H1 (cell line): ENCODE measurements at regions not wholly inside any gene's neighbourhood (a gene's known extent, or its start where the extent isn't known, plus 50 kb on each side); places are given as distances from the start of the nearest gene placed in this dataset.

ENCODE experiments used
- CTCF ChIA-PET: fragments of 300-600 bp; sonication (Branson Sonifier 250); formaldehyde crosslinking; loops from one replicate; lab custom pipeline; 2021; ENCODE audit not compliant: partially characterized antibody; lab: Charles Lee
- POLR2A ChIA-PET: fragments of 300-600 bp; sonication (Branson Sonifier 250); formaldehyde crosslinking; loops from one replicate; lab custom pipeline; 2021; ENCODE audit warnings: inconsistent platforms; ENCODE audit not compliant: partially characterized antibody; lab: Charles Lee
- DNase-seq, 2 experiments: peaks; one replicate each; pipeline versions ENCODE4 v3.0.0 to v3.0.0-alpha.2; 2010 to 2022; ENCODE audit warnings: low spot score in 2 of 2, low read depth in 1 of 2, mixed read lengths in 1 of 2
- FAIRE-seq: peaks from 2 replicates; lab custom pipeline; 2011; peaks lifted over from hg19 to GRCh38; lab: Jason Lieb, UNC
- H2AFZ ChIP-seq: 2 replicates; pipeline ENCODE4 v1.8.1; 2012; ENCODE audit warnings: low read length, inconsistent platforms
- H2AK5ac ChIP-seq: 2 replicates; pipeline ENCODE4 v1.6.1; 2013; ENCODE audit warnings: low read depth, low read length
- H2BK120ac ChIP-seq: replicated peaks from 2 replicates; pipeline ENCODE3; 2013; ENCODE audit warnings: low read depth, low read length, inconsistent platforms
- H2BK12ac ChIP-seq: 2 replicates; pipeline ENCODE4 v1.6.1; 2013; ENCODE audit warnings: low read depth, low read length
- H2BK15ac ChIP-seq: 2 replicates; pipeline ENCODE4 v1.6.1; 2013; ENCODE audit warnings: low read length
- H2BK20ac ChIP-seq: 2 replicates; pipeline ENCODE4 v1.6.1; 2013; ENCODE audit warnings: low read length
- H2BK5ac ChIP-seq: 2 replicates; pipeline ENCODE4 v1.6.1; 2013; ENCODE audit warnings: low read depth, low read length
- H3K14ac ChIP-seq: 2 replicates; pipeline ENCODE4 v1.6.1; 2013; ENCODE audit warnings: inconsistent platforms; ENCODE audit not compliant: insufficient read length
- H3K18ac ChIP-seq: 2 replicates; pipeline ENCODE4 v1.6.1; 2013; ENCODE audit warnings: low read length; ENCODE audit errors: extremely low read depth
- H3K23ac ChIP-seq: 2 replicates; pipeline ENCODE4 v1.6.1; 2013; ENCODE audit warnings: inconsistent platforms; ENCODE audit not compliant: insufficient read length
- H3K23me2 ChIP-seq: 2 replicates; pipeline ENCODE4 v1.6.1; 2013; ENCODE audit warnings: low read depth, low read length
- H3K27ac ChIP-seq: 2 replicates; pipeline ENCODE4 v1.6.1; 2011; ENCODE audit warnings: low read depth, low read length, inconsistent platforms
- H3K27me3 ChIP-seq, 4 experiments: replicated peaks in 1 of 4; 1 replicate in 1 of 4; 2 replicates in 3 of 4; pipeline versions ENCODE4 v1.6.1 to v1.8.1; 2011 to 2013; ENCODE audit warnings: low read length in 3 of 4, mild to moderate bottlenecking in 3 of 4, inconsistent platforms in 2 of 4, mixed read lengths in 2 of 4, moderate library complexity in 1 of 4; ENCODE audit not compliant: control insufficient read depth in 3 of 4, insufficient read depth in 3 of 4; ENCODE audit errors: extremely low read depth in 1 of 4
- H3K36me3 ChIP-seq, 4 experiments: 2 replicates each; pipeline versions ENCODE4 v1.6.1 to v1.8.1; 2011 to 2013; ENCODE audit warnings: mild to moderate bottlenecking in 4 of 4, low read length in 3 of 4, moderate library complexity in 2 of 4, control low read depth in 1 of 4, inconsistent platforms in 1 of 4; ENCODE audit not compliant: insufficient read depth in 4 of 4, control insufficient read depth in 2 of 4
- H3K4ac ChIP-seq: replicated peaks from 2 replicates; pipeline ENCODE3; 2013; ENCODE audit warnings: low read length, low read depth, mixed read lengths, inconsistent platforms; ENCODE audit not compliant: insufficient read length
- H3K4me1 ChIP-seq, 4 experiments: replicated peaks in 1 of 4; 1 replicate in 1 of 4; 2 replicates in 3 of 4; pipeline versions ENCODE4 v1.6.1 to v1.8.1; 2011 to 2013; ENCODE audit warnings: low read length in 3 of 4, inconsistent platforms in 2 of 4, mixed read lengths in 1 of 4; ENCODE audit not compliant: insufficient read depth in 4 of 4, control insufficient read depth in 3 of 4
- H3K4me2 ChIP-seq, 2 experiments: 2 replicates each; pipeline versions ENCODE4 v1.6.1 to v1.8.1; 2011 to 2013; ENCODE audit warnings: low read depth in 2 of 2, low read length in 2 of 2, control low read depth in 1 of 2, inconsistent platforms in 1 of 2, mild to moderate bottlenecking in 1 of 2; ENCODE audit not compliant: insufficient read depth in 1 of 2
- H3K4me3 ChIP-seq, 4 experiments: fragments of 200-600, 300-600 bp in 1 of 4; sonication (generic), shearing (Covaris generic), sonication (Bioruptor Twin) in 1 of 4; 2 replicates each; pipeline versions ENCODE4 v1.5.1 to v1.8.1; 2011 to 2016; ENCODE audit warnings: low read length in 4 of 4, low read depth in 3 of 4, control low read depth in 2 of 4, inconsistent platforms in 2 of 4, mild to moderate bottlenecking in 2 of 4, mixed read lengths in 1 of 4, moderate library complexity in 1 of 4; ENCODE audit not compliant: insufficient read depth in 2 of 4; ENCODE audit errors: extremely low read depth in 1 of 4
- H3K56ac ChIP-seq: replicated peaks from 2 replicates; pipeline ENCODE3; 2013; ENCODE audit warnings: low read depth, mild to moderate bottlenecking, mixed read lengths, low read length, inconsistent platforms; ENCODE audit not compliant: insufficient read length
- H3K79me1 ChIP-seq: 2 replicates; pipeline ENCODE4 v1.6.1; 2013; ENCODE audit warnings: low read depth, low read length, control low read depth
- H3K79me2 ChIP-seq, 2 experiments: 2 replicates each; pipeline versions ENCODE4 v1.6.1 to v1.8.1; 2012 to 2013; ENCODE audit warnings: low read length in 2 of 2, mild to moderate bottlenecking in 2 of 2, inconsistent platforms in 1 of 2; ENCODE audit not compliant: insufficient read depth in 2 of 2, control insufficient read depth in 1 of 2
- H3K9ac ChIP-seq, 4 experiments: replicated peaks in 1 of 4; 1 replicate in 1 of 4; 2 replicates in 3 of 4; pipeline versions ENCODE4 v1.6.1 to v1.8.1; 2011 to 2013; ENCODE audit warnings: low read depth in 3 of 4, low read length in 3 of 4, control low read depth in 2 of 4, mild to moderate bottlenecking in 2 of 4, moderate library complexity in 2 of 4, inconsistent platforms in 1 of 4; ENCODE audit errors: extremely low read depth in 1 of 4
- H3K9me3 ChIP-seq, 2 experiments: 2 replicates each; pipeline versions ENCODE4 v1.6.1 to v1.8.1; 2012 to 2013; ENCODE audit warnings: mild to moderate bottlenecking in 2 of 2, moderate library complexity in 2 of 2, control low read depth in 1 of 2, inconsistent platforms in 1 of 2, low read depth in 1 of 2, low read length in 1 of 2, mixed read lengths in 1 of 2; ENCODE audit not compliant: insufficient read depth in 2 of 2
- H4K20me1 ChIP-seq, 2 experiments: replicated peaks in 1 of 2; 2 replicates each; pipeline versions ENCODE3 to v1.8.1; 2011 to 2013; ENCODE audit warnings: inconsistent platforms in 2 of 2, low read length in 2 of 2, mild to moderate bottlenecking in 1 of 2; ENCODE audit not compliant: insufficient read depth in 2 of 2, control insufficient read depth in 1 of 2
- H4K5ac ChIP-seq: 2 replicates; pipeline ENCODE4 v1.6.1; 2013; ENCODE audit warnings: low read length, low read depth, mixed read lengths, inconsistent platforms; ENCODE audit not compliant: insufficient read length
- H4K8ac ChIP-seq: 2 replicates; pipeline ENCODE4 v1.8.0; 2013; ENCODE audit warnings: mild to moderate bottlenecking, moderate library complexity, low read length, inconsistent platforms; ENCODE audit not compliant: insufficient read depth; ENCODE audit errors: extremely low read depth
- H4K91ac ChIP-seq: replicated peaks from 2 replicates; pipeline ENCODE3; 2013; ENCODE audit warnings: low read length, mixed read lengths, inconsistent platforms; ENCODE audit not compliant: insufficient read length
- KDM1A ChIP-seq: fragments of 200-600, 300-600 bp; sonication (generic); IDR thresholded peaks from 2 replicates; pipeline ENCODE4 v1.7.1; 2016; ENCODE audit warnings: mild to moderate bottlenecking, low read length, borderline replicate concordance
- SIRT6 ChIP-seq: IDR thresholded peaks from one replicate; pipeline ENCODE4 v1.7.1; 2012; ENCODE audit warnings: low read length, inconsistent platforms
- WGBS, 2 experiments: shearing (Covaris generic) in 1 of 2; methylation state at CpG; one replicate each; pipeline versions ENCODE4 v1.1.6 to v1.1.7; 2013 to 2015; ENCODE audit warnings: low lambda C conversion rate in 2 of 2, mixed read lengths in 2 of 2, inconsistent platforms in 1 of 2, low coverage in 1 of 2, missing lambda C conversion rate in 1 of 2; ENCODE audit not compliant: insufficient replicate concordance in 2 of 2, insufficient coverage in 1 of 2, insufficient read length in 1 of 2; ENCODE audit errors: extremely low coverage in 1 of 2, missing lambda C conversion rate in 1 of 2; 5-methylcytosine and 5-hydroxymethylcytosine counted together

- Histone ChIP-seq H2BK20ac (peak overlapping the region; percentile 67; the same call in 1 of the 2 replicates), H3K79me2 (no peaks in the 10 kb centered on the region), H2BK12ac (peak overlapping the region; percentile 76; the same call in 1 of the 2 replicates), H3K36me3 (no peaks in the 10 kb centered on the region), H2BK15ac (peak overlapping the region; percentile 76; the same call in 1 of the 2 replicates), H3K79me1 (no peaks in the 10 kb centered on the region), H3K14ac (no peak overlapping the region), H4K8ac (no peak overlapping the region), H4K91ac (peak overlapping the region; percentile 61), H3K27me3 (no peaks in the 10 kb centered on the region; a peak in 1 of 7 replicates), H4K20me1 (no peaks in the 10 kb centered on the region), H3K27ac (no peak overlapping the region)
- 91% methylated on average over 8 of the region's 9 CpGs; no CpG with 5 or more reads in 1 of the 2 experiments for whole genome bisulfite sequencing, 2 experiments
- TF ChIP-seq SIRT6 (no peak), KDM1A (peak; percentile 90; the same call in 1 of the 2 replicates)
- TF ChIP-seq, all 59 proteins: peak for 1
- no peak overlapping the region for H3K4ac ChIP-seq
- H2AFZ ChIP-seq, result no peak overlapping the region
- H2BK5ac ChIP-seq, result peak overlapping the region; percentile 60
- no peak overlapping the region for H3K4me2 ChIP-seq
- no peak overlapping the region for H2BK120ac ChIP-seq
- H4K5ac ChIP-seq, result no peak overlapping the region
- H3K9me3 ChIP-seq, result no peaks in the 10 kb centered on the region
- FAIRE-seq, result no peak
- peaks cover 20 to 26% (median 21%) of the 10 kb centered on the region in 4 experiments for H3K4me1 ChIP-seq
- no peaks in the 10 kb centered on the region for H3K23me2 ChIP-seq
- no peak overlapping the region for H2AK5ac ChIP-seq
- no peak overlapping the region for H3K23ac ChIP-seq
- CTCF ChIA-PET, result interaction anchor here (1.1 to 4.4 kb wide), 8 partner anchors 8 to 42 kb away, joined by 3 to 22 read pairs (median 4); no protein-coding TSS in a partner anchor
- POLR2A ChIA-PET, result no interaction called here
- no peak overlapping the region for H3K18ac ChIP-seq
- H3K4me3 ChIP-seq, result no peak overlapping the region
- no peak for DNase-seq
- H3K56ac ChIP-seq, result no peak overlapping the region
- no peak overlapping the region for H3K9ac ChIP-seq
These were observed 351.2 kb upstream of the EEF2KMT start for GRCh38 chr16:5448798-5449197.
